GM12873 (cell line): ENCODE measurements at regions not wholly inside any gene's neighbourhood (a gene's known extent, or its start where the extent isn't known, plus 50 kb on each side); places are given as distances from the start of the nearest gene placed in this dataset.

Experiments
- TF ChIP-seq, protein P1 (sequence below): IDR thresholded peaks from 2 replicates; pipeline ENCODE4 v1.5.1; 2012; ENCODE audit warnings: low read depth, mild to moderate bottlenecking, moderate library complexity, low read length, control low read depth; ENCODE audit not compliant: insufficient read depth; ENCODE audit errors: missing control alignments

GRCh38 chr17:36722121-36722902, 120.9 kb downstream of the MRM1 start:
- TF ChIP-seq, protein P1, sequence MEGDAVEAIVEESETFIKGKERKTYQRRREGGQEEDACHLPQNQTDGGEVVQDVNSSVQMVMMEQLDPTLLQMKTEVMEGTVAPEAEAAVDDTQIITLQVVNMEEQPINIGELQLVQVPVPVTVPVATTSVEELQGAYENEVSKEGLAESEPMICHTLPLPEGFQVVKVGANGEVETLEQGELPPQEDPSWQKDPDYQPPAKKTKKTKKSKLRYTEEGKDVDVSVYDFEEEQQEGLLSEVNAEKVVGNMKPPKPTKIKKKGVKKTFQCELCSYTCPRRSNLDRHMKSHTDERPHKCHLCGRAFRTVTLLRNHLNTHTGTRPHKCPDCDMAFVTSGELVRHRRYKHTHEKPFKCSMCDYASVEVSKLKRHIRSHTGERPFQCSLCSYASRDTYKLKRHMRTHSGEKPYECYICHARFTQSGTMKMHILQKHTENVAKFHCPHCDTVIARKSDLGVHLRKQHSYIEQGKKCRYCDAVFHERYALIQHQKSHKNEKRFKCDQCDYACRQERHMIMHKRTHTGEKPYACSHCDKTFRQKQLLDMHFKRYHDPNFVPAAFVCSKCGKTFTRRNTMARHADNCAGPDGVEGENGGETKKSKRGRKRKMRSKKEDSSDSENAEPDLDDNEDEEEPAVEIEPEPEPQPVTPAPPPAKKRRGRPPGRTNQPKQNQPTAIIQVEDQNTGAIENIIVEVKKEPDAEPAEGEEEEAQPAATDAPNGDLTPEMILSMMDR: no peak

DNA sequence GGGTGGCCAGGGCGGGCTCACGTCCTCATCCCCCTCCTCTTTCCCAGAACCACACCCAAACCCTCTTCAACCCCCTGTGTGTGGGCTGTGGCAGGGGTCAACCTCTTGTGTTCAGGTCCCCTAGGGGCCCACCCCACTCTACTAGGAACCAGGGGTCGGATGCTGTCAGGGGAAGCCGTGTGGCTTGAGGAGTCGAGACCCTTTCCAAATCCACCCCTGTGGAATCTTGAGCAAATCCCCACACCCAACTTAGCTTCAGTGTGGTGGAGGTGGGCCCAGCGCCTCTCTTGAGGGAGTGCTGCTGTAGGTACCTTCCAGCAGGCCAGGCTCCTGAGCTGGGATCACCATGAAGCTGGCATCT, 121.5 kb downstream of the MRM1 start:
- TF ChIP-seq, protein P1: no peak

DNA sequence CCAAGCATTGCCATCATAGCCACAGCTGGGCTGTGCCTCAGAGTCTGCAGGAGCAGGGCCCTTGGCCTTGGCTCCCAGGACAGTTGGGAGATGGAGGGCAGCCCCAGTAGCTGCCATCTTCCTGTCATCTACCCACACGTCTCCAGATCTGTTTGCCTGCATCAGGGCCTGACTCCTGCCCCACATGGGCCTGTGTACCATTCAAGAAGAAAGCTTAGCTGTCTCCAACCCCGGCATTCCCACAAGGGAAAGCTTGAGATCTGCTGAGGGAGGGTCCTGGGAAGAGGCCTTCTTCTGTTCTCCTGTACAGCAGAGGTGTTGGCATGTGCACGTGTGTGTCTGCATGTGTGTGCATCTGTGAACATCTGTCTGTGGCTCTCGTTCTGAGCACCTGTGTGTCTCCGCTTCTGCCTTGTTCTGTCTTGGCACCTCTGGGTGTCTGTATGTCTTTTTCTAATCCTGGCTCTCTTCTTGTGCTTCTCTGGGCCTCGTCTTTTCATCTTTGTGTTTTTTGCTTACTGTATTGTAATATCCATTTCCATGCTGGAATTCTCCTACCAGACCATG, 122.2 kb downstream of the MRM1 start:
- TF ChIP-seq, protein P1: no peak

GRCh38 chr17:36726199-36726598, 124.8 kb downstream of the MRM1 start:
- TF ChIP-seq, protein P1: no peak

GRCh38 chr17:36727052-36727451, 125.7 kb downstream of the MRM1 start:
- TF ChIP-seq, protein P1: no peak

DNA sequence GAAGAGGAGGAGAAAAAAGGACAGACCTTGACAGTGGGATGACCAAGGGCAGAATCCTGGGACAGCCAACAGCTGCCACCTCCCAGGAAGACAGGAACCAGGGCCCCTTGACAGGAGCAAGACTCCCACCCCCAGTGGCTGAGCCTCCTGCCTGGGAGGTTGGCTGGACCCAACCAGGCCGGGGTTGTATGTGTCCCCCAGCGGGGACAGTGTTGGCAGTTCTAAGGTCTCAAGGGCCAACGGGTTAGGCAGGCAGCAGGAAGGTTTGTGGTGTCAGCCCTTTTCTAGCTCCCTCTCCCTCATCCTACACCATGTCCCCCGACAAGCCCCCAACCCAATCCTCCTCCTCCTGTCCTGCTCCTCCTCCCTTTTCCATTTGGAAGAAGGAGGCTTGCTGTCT, 126.2 kb downstream of the MRM1 start:
- TF ChIP-seq, protein P1: no peak

- TF ChIP-seq, protein P1: no peak
Observed at GRCh38 chr17:36728030-36728991, 126.9 kb downstream of the MRM1 start.
